Stimulated activated naive B cell treated with anti-CD40 and anti-IgM and Interleukin-4, amounts not matched to agents 10 μg/mL and 1 μg/mL and 100 μg/mL, for 72 hours (primary cell): ENCODE measurements at regions not wholly inside any gene's neighbourhood (a gene's known extent, or its start where the extent isn't known, plus 50 kb on each side); places are given as distances from the start of the nearest gene placed in this dataset.
"Not testable (repeated sequence)": the region's sequence is repeated elsewhere in the genome, so short reads cannot be mapped to it uniquely, and the experiment has no call there.

ENCODE experiments used
- ATAC-seq, 2 donors: fragments of 150-1000 bp; cut with Tn5 transposase; replicated peaks; 2 replicates each; pipeline ENCODE4 v1.10.0; 2021; ENCODE audit warnings: moderate library complexity in 1 of 2
- DNase-seq: peaks from one replicate; pipeline ENCODE4 v3.0.0; 2021
- H3K27ac Mint-ChIP-seq: one replicate; pipeline ENCODE4 v1.8.0; 2022; ENCODE audit warnings: mild to moderate bottlenecking, mixed read lengths
- H3K27me3 Mint-ChIP-seq, 2 donors: one replicate each; pipeline ENCODE4 v1.8.0; 2022; ENCODE audit warnings: mixed read lengths in 2 of 2
- H3K36me3 Mint-ChIP-seq, 2 donors: one replicate each; pipeline ENCODE4 v1.8.0; 2022; ENCODE audit warnings: mixed read lengths in 2 of 2, mild to moderate bottlenecking in 1 of 2
- H3K4me1 Mint-ChIP-seq, 2 donors: one replicate each; pipeline ENCODE4 v1.8.0; 2022; ENCODE audit warnings: mixed read lengths in 2 of 2, mild to moderate bottlenecking in 1 of 2
- H3K4me3 Mint-ChIP-seq, 2 donors: one replicate each; pipeline ENCODE4 v1.8.0; 2022; ENCODE audit warnings: mild to moderate bottlenecking in 2 of 2, mixed read lengths in 2 of 2, moderate library complexity in 1 of 2
- H3K9me3 Mint-ChIP-seq, 2 donors: one replicate each; pipeline ENCODE4 v1.8.0; 2022; ENCODE audit warnings: mixed read lengths in 2 of 2, mild to moderate bottlenecking in 1 of 2

- ATAC-seq, result no peak
- no peak overlapping the region for H3K27ac Mint-ChIP-seq
- no peak for DNase-seq
- H3K4me3 Mint-ChIP-seq, result no peak overlapping the region
- H3K4me1 Mint-ChIP-seq, result no peaks in the 10 kb centered on the region
- H3K9me3 Mint-ChIP-seq, result peaks cover 3% of the 10 kb centered on the region in 2 donors
- no peaks in the 10 kb centered on the region for H3K27me3 Mint-ChIP-seq
- no peaks in the 10 kb centered on the region for H3K36me3 Mint-ChIP-seq
Observed at GRCh38 chr3:178099862-178100261, 436.4 kb upstream of the KCNMB2 start.

- no peak for ATAC-seq
- H3K4me3 Mint-ChIP-seq, result no peak overlapping the region
- DNase-seq, result no peak
- no peaks in the 10 kb centered on the region for H3K36me3 Mint-ChIP-seq
- no peak overlapping the region for H3K27ac Mint-ChIP-seq
- no peaks in the 10 kb centered on the region for H3K4me1 Mint-ChIP-seq
- H3K9me3 Mint-ChIP-seq, result no peaks in the 10 kb centered on the region
- H3K27me3 Mint-ChIP-seq, result no peaks in the 10 kb centered on the region
Observed at GRCh38 chr3:178100908-178101307, 435.3 kb upstream of the KCNMB2 start.

- H3K4me3 Mint-ChIP-seq, result no peak overlapping the region
- ATAC-seq (no peak), DNase-seq (no peak)
- H3K4me1 Mint-ChIP-seq, result no peaks in the 10 kb centered on the region
- H3K27ac Mint-ChIP-seq, result no peak overlapping the region
- H3K27me3 Mint-ChIP-seq, result no peaks in the 10 kb centered on the region
- no peaks in the 10 kb centered on the region for H3K9me3 Mint-ChIP-seq
- H3K36me3 Mint-ChIP-seq, result no peaks in the 10 kb centered on the region
Observed at GRCh38 chr3:178103140-178103539, 433.1 kb upstream of the KCNMB2 start.

- no peak for ATAC-seq
- no peaks in the 10 kb centered on the region for H3K36me3 Mint-ChIP-seq
- H3K9me3 Mint-ChIP-seq, result no peaks in the 10 kb centered on the region
- H3K4me1 Mint-ChIP-seq, result no peaks in the 10 kb centered on the region
- no peak overlapping the region for H3K4me3 Mint-ChIP-seq
- DNase-seq, result no peak
- no peaks in the 10 kb centered on the region for H3K27me3 Mint-ChIP-seq
- no peak overlapping the region for H3K27ac Mint-ChIP-seq
Observed at GRCh38 chr3:178107804-178108203, 428.4 kb upstream of the KCNMB2 start.

- no peaks in the 10 kb centered on the region for H3K9me3 Mint-ChIP-seq
- no peak for DNase-seq
- H3K4me3 Mint-ChIP-seq, result no peak overlapping the region
- no peak for ATAC-seq
- no peaks in the 10 kb centered on the region for H3K4me1 Mint-ChIP-seq
- no peaks in the 10 kb centered on the region for H3K27me3 Mint-ChIP-seq
- H3K36me3 Mint-ChIP-seq, result no peaks in the 10 kb centered on the region
- no peak overlapping the region for H3K27ac Mint-ChIP-seq
Observed at GRCh38 chr3:178109691-178110090, 426.5 kb upstream of the KCNMB2 start.

- Mint-ChIP-seq H3K27ac (no peak overlapping the region), H3K36me3 (no peaks in the 10 kb centered on the region), H3K4me1 (no peaks in the 10 kb centered on the region), H3K9me3 (no peaks in the 10 kb centered on the region), H3K4me3 (no peak overlapping the region), H3K27me3 (no peaks in the 10 kb centered on the region)
- DNase-seq, result no peak
- no peak for ATAC-seq
Observed at GRCh38 chr3:178112134-178112533, 424.1 kb upstream of the KCNMB2 start.

- not testable (repeated sequence) for DNase-seq, H3K4me1 Mint-ChIP-seq, H3K9me3 Mint-ChIP-seq, ATAC-seq, H3K36me3 Mint-ChIP-seq, H3K4me3 Mint-ChIP-seq, H3K27ac Mint-ChIP-seq, H3K27me3 Mint-ChIP-seq
Observed at GRCh38 chr3:178112552-178112951, 423.7 kb upstream of the KCNMB2 start.

GRCh38 chr3:178117641-178118040 lies 418.6 kb upstream of the KCNMB2 start:
- H3K9me3 Mint-ChIP-seq, result peaks cover 0 to 8% of the 10 kb centered on the region in 2 donors
- H3K27me3 Mint-ChIP-seq, result no peaks in the 10 kb centered on the region
- H3K4me3 Mint-ChIP-seq, result no peak overlapping the region
- DNase-seq (no peak), ATAC-seq (no peak)
- H3K4me1 Mint-ChIP-seq, result peaks cover 0 to 1% of the 10 kb centered on the region in 2 donors
- no peak overlapping the region for H3K27ac Mint-ChIP-seq
- no peaks in the 10 kb centered on the region for H3K36me3 Mint-ChIP-seq

GRCh38 chr3:178119608-178120295 lies 416.5 kb upstream of the KCNMB2 start:
- ATAC-seq, H3K4me3 Mint-ChIP-seq, H3K27ac Mint-ChIP-seq: not testable (repeated sequence)

GRCh38 chr3:178120367-178120766 lies 415.9 kb upstream of the KCNMB2 start:
- ATAC-seq (no peak), DNase-seq (no peak)
- H3K27me3 Mint-ChIP-seq, result no peaks in the 10 kb centered on the region

More at GRCh38 chr3:178119608-178120295, 416.5 kb upstream of the KCNMB2 start:
- H3K36me3 Mint-ChIP-seq, H3K4me1 Mint-ChIP-seq, DNase-seq, H3K9me3 Mint-ChIP-seq, H3K27me3 Mint-ChIP-seq: not testable (repeated sequence)

GRCh38 chr3:178126686-178127085 lies 409.6 kb upstream of the KCNMB2 start:
- ATAC-seq, result no peak
- H3K4me3 Mint-ChIP-seq, result no peak overlapping the region
- H3K4me1 Mint-ChIP-seq, result no peaks in the 10 kb centered on the region
- H3K27me3 Mint-ChIP-seq, result no peaks in the 10 kb centered on the region
- no peak overlapping the region for H3K27ac Mint-ChIP-seq
- no peaks in the 10 kb centered on the region for H3K36me3 Mint-ChIP-seq
- DNase-seq, result no peak
- peaks cover 0 to 2% of the 10 kb centered on the region in 2 donors for H3K9me3 Mint-ChIP-seq

More at GRCh38 chr3:178120367-178120766, 415.9 kb upstream of the KCNMB2 start:
- Mint-ChIP-seq H3K4me3 (no peak overlapping the region), H3K36me3 (no peaks in the 10 kb centered on the region), H3K27ac (no peak overlapping the region), H3K9me3 (peaks cover 0 to 8% of the 10 kb centered on the region in 2 donors), H3K4me1 (peaks cover 0 to 1% of the 10 kb centered on the region in 2 donors)

- Mint-ChIP-seq H3K4me3 (no peak overlapping the region), H3K9me3 (peaks cover 0 to 2% of the 10 kb centered on the region in 2 donors), H3K27me3 (no peaks in the 10 kb centered on the region), H3K36me3 (no peaks in the 10 kb centered on the region), H3K27ac (no peak overlapping the region), H3K4me1 (no peaks in the 10 kb centered on the region)
- DNase-seq (no peak), ATAC-seq (no peak)
Observed at GRCh38 chr3:178127221-178127620, 409.0 kb upstream of the KCNMB2 start.

GRCh38 chr3:178129109-178129508 lies 407.1 kb upstream of the KCNMB2 start:
- Mint-ChIP-seq H3K27ac (no peak overlapping the region), H3K9me3 (peaks cover 0 to 2% of the 10 kb centered on the region in 2 donors), H3K4me3 (no peak overlapping the region), H3K27me3 (no peaks in the 10 kb centered on the region), H3K4me1 (no peaks in the 10 kb centered on the region), H3K36me3 (no peaks in the 10 kb centered on the region)
- DNase-seq (no peak), ATAC-seq (no peak)

- Mint-ChIP-seq H3K4me1 (no peaks in the 10 kb centered on the region), H3K27ac (no peak overlapping the region), H3K4me3 (no peak overlapping the region), H3K9me3 (peaks cover 3 to 6% of the 10 kb centered on the region in 2 donors), H3K27me3 (peaks cover 0 to 3% of the 10 kb centered on the region in 2 donors), H3K36me3 (no peaks in the 10 kb centered on the region)
- ATAC-seq (no peak), DNase-seq (no peak)
Observed at GRCh38 chr3:178131801-178132200, 404.4 kb upstream of the KCNMB2 start.

GRCh38 chr3:178137206-178137605 lies 399.0 kb upstream of the KCNMB2 start:
- DNase-seq (no peak), ATAC-seq (no peak)
- Mint-ChIP-seq H3K4me1 (no peaks in the 10 kb centered on the region), H3K4me3 (no peak overlapping the region), H3K27ac (no peak overlapping the region), H3K36me3 (no peaks in the 10 kb centered on the region), H3K27me3 (peaks cover 0 to 3% of the 10 kb centered on the region in 2 donors), H3K9me3 (peaks cover 5 to 7% of the 10 kb centered on the region in 2 donors)
